ENCODE measurements at regions not wholly inside any gene's neighbourhood (a gene's known extent, or its start where the extent isn't known, plus 50 kb on each side); places are given as distances from the start of the nearest gene placed in this dataset.

- Histone ChIP-seq H3K4me3 (no peak overlapping the region), H3K4me1 (ENCODE audit: control insufficient read depth in 5 of 5, insufficient read depth in 5 of 5, low read length in 5 of 5) (peaks cover 0 to 4% (median 0%) of the 10 kb centered on the region in 5 donors), H3K36me3 (ENCODE audit: control insufficient read depth in 4 of 4, insufficient read depth in 4 of 4, low read length in 4 of 4) (no peaks in the 10 kb centered on the region), H3K9ac (ENCODE audit: insufficient read depth in 1 of 2, low read length in 2 of 2) (no peak overlapping the region), H3K9me3 (ENCODE audit: control insufficient read depth in 4 of 4, insufficient read depth in 3 of 4, low read length in 3 of 4) (no peaks in the 10 kb centered on the region), H3K27me3 (ENCODE audit: control insufficient read depth in 3 of 3, insufficient read depth in 3 of 3, low read length in 2 of 3) (no peaks in the 10 kb centered on the region), H3K27ac (ENCODE audit: low read depth in 1 of 2, low read length in 1 of 2) (no peak overlapping the region)
- TF ChIP-seq CTCF (IDR thresholded peaks at IDR 0.05; ENCODE audit: control extremely low read depth, extremely low read depth), result no peak
- no peak for ATAC-seq (ENCODE audit: insufficient read depth, low FRiP score)
- DNase-seq, result no peak
These were observed 801.2 kb upstream of the SLITRK1 start for GRCh38 chr13:84683448-84683847.

GRCh38 chr13:84677836-84678235, 795.6 kb upstream of the SLITRK1 start:
- H3K36me3 ChIP-seq (ENCODE audit: control insufficient read depth in 4 of 4, insufficient read depth in 4 of 4, low read length in 4 of 4), result no peaks in the 10 kb centered on the region
- no peak for TF ChIP-seq CTCF (IDR thresholded peaks at IDR 0.05; ENCODE audit: control extremely low read depth, extremely low read depth)
- no peak for DNase-seq
- no peak for ATAC-seq (ENCODE audit: insufficient read depth, low FRiP score)
- H3K4me3 ChIP-seq, result no peak overlapping the region
- no peaks in the 10 kb centered on the region for H3K27me3 ChIP-seq (ENCODE audit: control insufficient read depth in 3 of 3, insufficient read depth in 3 of 3, low read length in 2 of 3)
- no peaks in the 10 kb centered on the region for H3K9me3 ChIP-seq (ENCODE audit: control insufficient read depth in 4 of 4, insufficient read depth in 3 of 4, low read length in 3 of 4)
- no peak overlapping the region for H3K9ac ChIP-seq (ENCODE audit: insufficient read depth in 1 of 2, low read length in 2 of 2)
- H3K27ac ChIP-seq (ENCODE audit: low read depth in 1 of 2, low read length in 1 of 2), result no peak overlapping the region
- 79 to 84% methylated on average over 2 of the region's 2 CpGs for WGBS, 2 donors
- no peaks in the 10 kb centered on the region for H3K4me1 ChIP-seq (ENCODE audit: control insufficient read depth in 5 of 5, insufficient read depth in 5 of 5, low read length in 5 of 5)

GRCh38 chr13:84672616-84673015, 790.3 kb upstream of the SLITRK1 start:
- Histone ChIP-seq H3K27ac (ENCODE audit: low read depth in 1 of 2, low read length in 1 of 2) (no peak overlapping the region), H3K36me3 (ENCODE audit: control insufficient read depth in 4 of 4, insufficient read depth in 4 of 4, low read length in 4 of 4) (no peaks in the 10 kb centered on the region), H3K9ac (ENCODE audit: insufficient read depth in 1 of 2, low read length in 2 of 2) (no peak overlapping the region), H3K27me3 (ENCODE audit: control insufficient read depth in 3 of 3, insufficient read depth in 3 of 3, low read length in 2 of 3) (no peaks in the 10 kb centered on the region), H3K4me1 (ENCODE audit: control insufficient read depth in 5 of 5, insufficient read depth in 5 of 5, low read length in 5 of 5) (no peaks in the 10 kb centered on the region), H3K4me3 (no peak overlapping the region), H3K9me3 (ENCODE audit: control insufficient read depth in 4 of 4, insufficient read depth in 3 of 4, low read length in 3 of 4) (no peaks in the 10 kb centered on the region)
- 64 to 68% methylated on average over 3 of the region's 3 CpGs for WGBS, 2 donors
- TF ChIP-seq CTCF (IDR thresholded peaks at IDR 0.05; ENCODE audit: control extremely low read depth, extremely low read depth), result no peak
- ATAC-seq (ENCODE audit: insufficient read depth, low FRiP score) (no peak), DNase-seq (no peak)

GRCh38 chr13:84670245-84670644, 788.0 kb upstream of the SLITRK1 start:
- ATAC-seq (ENCODE audit: insufficient read depth, low FRiP score) (no peak), DNase-seq (no peak)
- no peaks in the 10 kb centered on the region for H3K9me3 ChIP-seq (ENCODE audit: control insufficient read depth in 4 of 4, insufficient read depth in 3 of 4, low read length in 3 of 4)
- no peaks in the 10 kb centered on the region for H3K36me3 ChIP-seq (ENCODE audit: control insufficient read depth in 4 of 4, insufficient read depth in 4 of 4, low read length in 4 of 4)
- H3K27ac ChIP-seq (ENCODE audit: low read depth in 1 of 2, low read length in 1 of 2), result no peak overlapping the region
- no peak for TF ChIP-seq CTCF (IDR thresholded peaks at IDR 0.05; ENCODE audit: control extremely low read depth, extremely low read depth)
- H3K9ac ChIP-seq (ENCODE audit: insufficient read depth in 1 of 2, low read length in 2 of 2), result no peak overlapping the region
- no peaks in the 10 kb centered on the region for H3K27me3 ChIP-seq (ENCODE audit: control insufficient read depth in 3 of 3, insufficient read depth in 3 of 3, low read length in 2 of 3)
- H3K4me3 ChIP-seq, result no peak overlapping the region
- WGBS, 2 donors, result 69 to 70% methylated on average over 1 of the region's 1 CpG
- H3K4me1 ChIP-seq (ENCODE audit: control insufficient read depth in 5 of 5, insufficient read depth in 5 of 5, low read length in 5 of 5), result no peaks in the 10 kb centered on the region

Data from lung (tissue), 11 donors.